ENCODE measurements at regions not wholly inside any gene's neighbourhood (a gene's known extent, or its start where the extent isn't known, plus 50 kb on each side); places are given as distances from the start of the nearest gene placed in this dataset.

GRCh38 chr5:108436696-108437095, 54.8 kb upstream of the FBXL17 start:
- H2AFZ ChIP-seq (ENCODE audit: control insufficient read depth, low read depth, low read length), result no peak overlapping the region
- BruUV-seq (replicated peaks), result no TSS peak
- no peak overlapping the region for H3K27ac ChIP-seq (ENCODE audit: control insufficient read depth, insufficient read depth)
- no peaks in the 10 kb centered on the region for H3K36me3 ChIP-seq (ENCODE audit: control insufficient read depth in 2 of 2, insufficient read depth in 2 of 2, low read length in 1 of 2)
- POLR2A ChIA-PET, result no interaction called here
- no peak for FAIRE-seq
- CTCF ChIA-PET, result no interaction called here
- H3K79me2 ChIP-seq (ENCODE audit: control insufficient read depth, insufficient read depth, low read length), result no peaks in the 10 kb centered on the region
- H3K4me1 ChIP-seq (ENCODE audit: control insufficient read depth, insufficient read depth, low read length), result no peaks in the 10 kb centered on the region
- TF ChIP-seq SMAD1 (IDR thresholded peaks at IDR 0.05; ENCODE audit: low read depth, partially characterized antibody), result no peak
- no peak for TF ChIP-seq HCFC1 (IDR thresholded peaks at IDR 0.05; ENCODE audit: low read length)
- TF ChIP-seq TCF12 (IDR thresholded peaks at IDR 0.05; ENCODE audit: low read depth, low read length), result no peak
- no peak overlapping the region for H3K4me3 ChIP-seq
- RAD21 ChIA-PET (ENCODE audit: unreplicated experiment), result no interaction called here
- H3K4me2 ChIP-seq (ENCODE audit: control insufficient read depth, insufficient read depth), result no peak overlapping the region
- no peaks in the 10 kb centered on the region for H3K9me3 ChIP-seq (replicated peaks; ENCODE audit: control insufficient read depth, insufficient read depth, low read length)
- H3K9ac ChIP-seq (ENCODE audit: control insufficient read depth, insufficient read depth, low read length), result no peak overlapping the region
- intact Hi-C loops (cut with micrococcal nuclease; ENCODE audit: unreplicated experiment) (no loop called here), in situ Hi-C loops (cut with MboI) (no loop called here)
- no peak for DNase-seq (ENCODE audit: low read depth, low spot score)
- H4K20me1 ChIP-seq (ENCODE audit: control insufficient read depth, insufficient read depth), result no peaks in the 10 kb centered on the region
- WGBS (ENCODE audit: insufficient coverage, insufficient replicate concordance, low lambda C conversion rate, missing lambda C conversion rate), result 34% methylated on average over 5 of the region's 5 CpGs
- ATAC-seq, result no peak
- H3K27me3 ChIP-seq (replicated peaks in 1 of 2; ENCODE audit: control insufficient read depth in 2 of 2, insufficient read depth in 2 of 2, low read length in 1 of 2), result no peaks in the 10 kb centered on the region
- SMC1A ChIA-PET (ENCODE audit: uncharacterized antibody, unreplicated experiment), result no interaction called here

- ChIA-PET CTCF (no interaction called here), SMC1A (ENCODE audit: uncharacterized antibody, unreplicated experiment) (no interaction called here), POLR2A (no interaction called here), RAD21 (ENCODE audit: unreplicated experiment) (no interaction called here)
- DNase-seq (ENCODE audit: low read depth, low spot score), result no peak
- WGBS (ENCODE audit: insufficient coverage, insufficient replicate concordance, low lambda C conversion rate, missing lambda C conversion rate), result 21% methylated on average over 3 of the region's 3 CpGs
- in situ Hi-C loops (cut with MboI) (no loop called here), intact Hi-C loops (cut with micrococcal nuclease; ENCODE audit: unreplicated experiment) (no loop called here)
- Histone ChIP-seq H3K27ac (ENCODE audit: control insufficient read depth, insufficient read depth) (no peak overlapping the region), H3K79me2 (ENCODE audit: control insufficient read depth, insufficient read depth, low read length) (no peaks in the 10 kb centered on the region), H3K4me3 (no peak overlapping the region), H3K9ac (ENCODE audit: control insufficient read depth, insufficient read depth, low read length) (no peak overlapping the region), H3K27me3 (replicated peaks in 1 of 2; ENCODE audit: control insufficient read depth in 2 of 2, insufficient read depth in 2 of 2, low read length in 1 of 2) (no peaks in the 10 kb centered on the region), H3K36me3 (ENCODE audit: control insufficient read depth in 2 of 2, insufficient read depth in 2 of 2, low read length in 1 of 2) (no peaks in the 10 kb centered on the region), H3K4me2 (ENCODE audit: control insufficient read depth, insufficient read depth) (no peak overlapping the region), H3K4me1 (ENCODE audit: control insufficient read depth, insufficient read depth, low read length) (no peaks in the 10 kb centered on the region), H2AFZ (ENCODE audit: control insufficient read depth, low read depth, low read length) (no peak overlapping the region), H4K20me1 (ENCODE audit: control insufficient read depth, insufficient read depth) (no peaks in the 10 kb centered on the region), H3K9me3 (replicated peaks; ENCODE audit: control insufficient read depth, insufficient read depth, low read length) (no peaks in the 10 kb centered on the region)
- TF ChIP-seq BCLAF1 (IDR thresholded peaks at IDR 0.05), result no peak
- TF ChIP-seq BCL11A (IDR thresholded peaks at IDR 0.05; ENCODE audit: low read depth, low read length), result no peak
- TF ChIP-seq TAF1 (IDR thresholded peaks at IDR 0.05; ENCODE audit: borderline replicate concordance, low read depth, low read length), result no peak
- no peak for FAIRE-seq
- no TSS peak for BruUV-seq (replicated peaks)
- ATAC-seq, result no peak
Measured at GRCh38 chr5:108433600-108433999, 51.7 kb upstream of the FBXL17 start.

All from GM12878 (cell line).